Activated T-cell treated with anti-CD3 and anti-CD28 coated beads, Interleukin-2, amount 50 U/mL, for 24 hours (primary cell): ENCODE measurements at regions not wholly inside any gene's neighbourhood (a gene's known extent, or its start where the extent isn't known, plus 50 kb on each side); places are given as distances from the start of the nearest gene placed in this dataset.
"Not testable (repeated sequence)": the region's sequence is repeated elsewhere in the genome, so short reads cannot be mapped to it uniquely, and the experiment has no call there.

ENCODE experiments used
- DNase-seq: peaks from one replicate; pipeline ENCODE4 v3.0.0-alpha.2; 2020
- H3K27ac Mint-ChIP-seq: 2 replicates; pipeline ENCODE4 v1.8.0; 2020; ENCODE audit warnings: mild to moderate bottlenecking, mixed read lengths
- H3K27me3 Mint-ChIP-seq: 2 replicates; pipeline ENCODE4 v1.8.0; 2020; ENCODE audit warnings: mixed read lengths
- H3K36me3 Mint-ChIP-seq: 2 replicates; pipeline ENCODE4 v1.8.0; 2020; ENCODE audit warnings: low read depth, mixed read lengths
- H3K4me1 Mint-ChIP-seq: 2 replicates; pipeline ENCODE4 v1.8.0; 2020; ENCODE audit warnings: low read depth, mixed read lengths
- H3K4me3 Mint-ChIP-seq: 2 replicates; pipeline ENCODE4 v1.8.0; 2020; ENCODE audit warnings: mild to moderate bottlenecking, moderate library complexity, mixed read lengths
- H3K9me3 Mint-ChIP-seq: 2 replicates; pipeline ENCODE4 v1.8.0; 2020; ENCODE audit warnings: mixed read lengths

GRCh38 chr12:86959766-86960458 lies 703.7 kb upstream of the MGAT4C start:
- no peak overlapping the region for H3K4me3 Mint-ChIP-seq
- H3K36me3 Mint-ChIP-seq = no peaks in the 10 kb centered on the region
- no peak for DNase-seq
- H3K27ac Mint-ChIP-seq = no peak overlapping the region
- H3K9me3 Mint-ChIP-seq = peaks cover 15% of the 10 kb centered on the region
- H3K27me3 Mint-ChIP-seq = no peaks in the 10 kb centered on the region
- H3K4me1 Mint-ChIP-seq = no peaks in the 10 kb centered on the region

GRCh38 chr12:86950444-86950843 lies 694.3 kb upstream of the MGAT4C start:
- Mint-ChIP-seq H3K4me3 (no peak overlapping the region), H3K27ac (no peak overlapping the region)

GRCh38 chr12:86950043-86950442 lies 693.9 kb upstream of the MGAT4C start:
- H3K4me3 Mint-ChIP-seq = no peak overlapping the region
- H3K27ac Mint-ChIP-seq = no peak overlapping the region
- no peak for DNase-seq
- H3K27me3 Mint-ChIP-seq = no peaks in the 10 kb centered on the region
- H3K36me3 Mint-ChIP-seq = no peaks in the 10 kb centered on the region
- H3K9me3 Mint-ChIP-seq = peaks cover 2% of the 10 kb centered on the region
- no peaks in the 10 kb centered on the region for H3K4me1 Mint-ChIP-seq

More at GRCh38 chr12:86950444-86950843, 694.3 kb upstream of the MGAT4C start:
- DNase-seq = no peak
- no peaks in the 10 kb centered on the region for H3K36me3 Mint-ChIP-seq
- no peaks in the 10 kb centered on the region for H3K4me1 Mint-ChIP-seq
- no peaks in the 10 kb centered on the region for H3K27me3 Mint-ChIP-seq
- peaks cover 2% of the 10 kb centered on the region for H3K9me3 Mint-ChIP-seq

- no peaks in the 10 kb centered on the region for H3K4me1 Mint-ChIP-seq
- H3K9me3 Mint-ChIP-seq = peaks cover 2% of the 10 kb centered on the region
- H3K27ac Mint-ChIP-seq = no peak overlapping the region
- no peaks in the 10 kb centered on the region for H3K27me3 Mint-ChIP-seq
- no peaks in the 10 kb centered on the region for H3K36me3 Mint-ChIP-seq
- DNase-seq = no peak
- H3K4me3 Mint-ChIP-seq = no peak overlapping the region
These were observed 692.7 kb upstream of the MGAT4C start for GRCh38 chr12:86948851-86949250.

- Mint-ChIP-seq H3K36me3 (no peaks in the 10 kb centered on the region), H3K27ac (no peak overlapping the region), H3K9me3 (peaks cover 2% of the 10 kb centered on the region)
These were observed 689.5 kb upstream of the MGAT4C start for GRCh38 chr12:86945685-86946196.

GRCh38 chr12:86944197-86944819 lies 688.1 kb upstream of the MGAT4C start:
- not testable (repeated sequence) for H3K9me3 Mint-ChIP-seq, H3K36me3 Mint-ChIP-seq, H3K27me3 Mint-ChIP-seq, H3K4me1 Mint-ChIP-seq, H3K4me3 Mint-ChIP-seq, DNase-seq, H3K27ac Mint-ChIP-seq

More at GRCh38 chr12:86945685-86946196, 689.5 kb upstream of the MGAT4C start:
- Mint-ChIP-seq H3K4me3 (no peak overlapping the region), H3K4me1 (no peaks in the 10 kb centered on the region), H3K27me3 (no peaks in the 10 kb centered on the region)
- DNase-seq = no peak

- H3K4me3 Mint-ChIP-seq = no peak overlapping the region
- no peaks in the 10 kb centered on the region for H3K27me3 Mint-ChIP-seq
- no peaks in the 10 kb centered on the region for H3K4me1 Mint-ChIP-seq
- DNase-seq = no peak
- H3K9me3 Mint-ChIP-seq = peaks cover 2% of the 10 kb centered on the region
- H3K36me3 Mint-ChIP-seq = no peaks in the 10 kb centered on the region
- H3K27ac Mint-ChIP-seq = no peak overlapping the region
These were observed 675.5 kb upstream of the MGAT4C start for GRCh38 chr12:86931714-86932113.

GRCh38 chr12:86929962-86930361 lies 673.8 kb upstream of the MGAT4C start:
- H3K27me3 Mint-ChIP-seq = no peaks in the 10 kb centered on the region
- H3K36me3 Mint-ChIP-seq = no peaks in the 10 kb centered on the region
- H3K9me3 Mint-ChIP-seq = peaks cover 2% of the 10 kb centered on the region

GRCh38 chr12:86917121-86917520 lies 660.9 kb upstream of the MGAT4C start:
- Mint-ChIP-seq H3K27ac (no peak overlapping the region), H3K9me3 (peaks cover 3% of the 10 kb centered on the region), H3K4me1 (no peaks in the 10 kb centered on the region), H3K4me3 (no peak overlapping the region), H3K36me3 (no peaks in the 10 kb centered on the region), H3K27me3 (no peaks in the 10 kb centered on the region)
- DNase-seq = no peak

More at GRCh38 chr12:86929962-86930361, 673.8 kb upstream of the MGAT4C start:
- H3K27ac Mint-ChIP-seq = no peak overlapping the region
- H3K4me3 Mint-ChIP-seq = no peak overlapping the region
- no peaks in the 10 kb centered on the region for H3K4me1 Mint-ChIP-seq
- no peak for DNase-seq

GRCh38 chr12:86914721-86915120 lies 658.5 kb upstream of the MGAT4C start:
- Mint-ChIP-seq H3K27me3 (no peaks in the 10 kb centered on the region), H3K27ac (no peak overlapping the region), H3K36me3 (no peaks in the 10 kb centered on the region), H3K9me3 (no peaks in the 10 kb centered on the region), H3K4me3 (no peak overlapping the region), H3K4me1 (no peaks in the 10 kb centered on the region)
- no peak for DNase-seq

- Mint-ChIP-seq H3K4me3 (no peak overlapping the region), H3K27ac (no peak overlapping the region), H3K27me3 (no peaks in the 10 kb centered on the region), H3K4me1 (no peaks in the 10 kb centered on the region), H3K36me3 (no peaks in the 10 kb centered on the region), H3K9me3 (no peaks in the 10 kb centered on the region)
- DNase-seq = no peak
These were observed 655.8 kb upstream of the MGAT4C start for GRCh38 chr12:86911973-86912372.

- Mint-ChIP-seq H3K27ac (no peak overlapping the region), H3K9me3 (peaks cover 5% of the 10 kb centered on the region), H3K27me3 (no peaks in the 10 kb centered on the region), H3K4me3 (no peak overlapping the region), H3K36me3 (no peaks in the 10 kb centered on the region), H3K4me1 (no peaks in the 10 kb centered on the region)
- no peak for DNase-seq
These were observed 647.0 kb upstream of the MGAT4C start for GRCh38 chr12:86903159-86903558.

- no peaks in the 10 kb centered on the region for H3K27me3 Mint-ChIP-seq
- H3K36me3 Mint-ChIP-seq = no peaks in the 10 kb centered on the region
- no peak overlapping the region for H3K27ac Mint-ChIP-seq
- no peaks in the 10 kb centered on the region for H3K4me1 Mint-ChIP-seq
- DNase-seq = no peak
- no peak overlapping the region for H3K4me3 Mint-ChIP-seq
- peaks cover 5% of the 10 kb centered on the region for H3K9me3 Mint-ChIP-seq
These were observed 604.6 kb upstream of the MGAT4C start for GRCh38 chr12:86860776-86861175.

- no peaks in the 10 kb centered on the region for H3K4me1 Mint-ChIP-seq
- no peak overlapping the region for H3K4me3 Mint-ChIP-seq
- H3K27me3 Mint-ChIP-seq = no peaks in the 10 kb centered on the region
- no peaks in the 10 kb centered on the region for H3K9me3 Mint-ChIP-seq
- no peak overlapping the region for H3K27ac Mint-ChIP-seq
- DNase-seq = no peak
- no peaks in the 10 kb centered on the region for H3K36me3 Mint-ChIP-seq
These were observed 596.3 kb upstream of the MGAT4C start for GRCh38 chr12:86852451-86852850.

- Mint-ChIP-seq H3K4me3 (no peak overlapping the region), H3K27me3 (no peaks in the 10 kb centered on the region), H3K4me1 (no peaks in the 10 kb centered on the region), H3K9me3 (no peaks in the 10 kb centered on the region), H3K27ac (no peak overlapping the region), H3K36me3 (no peaks in the 10 kb centered on the region)
- no peak for DNase-seq
These were observed 582.5 kb upstream of the MGAT4C start for GRCh38 chr12:86838711-86839110.
